ENCODE measurements at regions not wholly inside any gene's neighbourhood (a gene's known extent, or its start where the extent isn't known, plus 50 kb on each side); places are given as distances from the start of the nearest gene placed in this dataset.

DNA sequence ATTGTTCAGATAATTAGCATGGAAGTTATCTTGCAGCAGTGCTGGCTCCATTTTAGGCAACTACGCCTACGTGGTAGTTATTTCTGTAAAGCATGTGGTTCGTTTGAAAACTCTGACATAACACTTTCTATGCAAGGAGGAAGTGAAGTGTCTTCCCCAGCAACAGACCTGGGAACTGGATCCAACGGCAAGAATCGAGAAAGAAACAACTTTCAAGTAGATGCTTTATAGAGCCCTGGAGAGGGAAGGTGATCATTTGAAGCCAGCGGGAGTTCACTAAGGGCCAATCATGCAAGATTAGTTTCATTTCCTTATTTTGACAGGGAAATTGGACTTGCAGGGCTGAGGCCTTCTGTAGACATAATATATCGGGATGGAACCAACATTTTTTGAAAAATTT is 218.3 kb downstream of the ACKR3 start:
- no peaks in the 10 kb centered on the region for H3K27me3 ChIP-seq
- H3K36me3 ChIP-seq (replicated peaks; ENCODE audit: insufficient read depth, low read depth), result no peaks in the 10 kb centered on the region
- H3K4me2 ChIP-seq, result no peak overlapping the region
- TF ChIP-seq EZH2phosphoT487 (IDR thresholded peaks at IDR 0.05; ENCODE audit: low read depth, severe bottlenecking, unreplicated experiment) (no peak), EZH2 (IDR thresholded peaks at IDR 0.05; ENCODE audit: borderline replicate concordance) (no peak)
- TF ChIP-seq, protein P1, sequence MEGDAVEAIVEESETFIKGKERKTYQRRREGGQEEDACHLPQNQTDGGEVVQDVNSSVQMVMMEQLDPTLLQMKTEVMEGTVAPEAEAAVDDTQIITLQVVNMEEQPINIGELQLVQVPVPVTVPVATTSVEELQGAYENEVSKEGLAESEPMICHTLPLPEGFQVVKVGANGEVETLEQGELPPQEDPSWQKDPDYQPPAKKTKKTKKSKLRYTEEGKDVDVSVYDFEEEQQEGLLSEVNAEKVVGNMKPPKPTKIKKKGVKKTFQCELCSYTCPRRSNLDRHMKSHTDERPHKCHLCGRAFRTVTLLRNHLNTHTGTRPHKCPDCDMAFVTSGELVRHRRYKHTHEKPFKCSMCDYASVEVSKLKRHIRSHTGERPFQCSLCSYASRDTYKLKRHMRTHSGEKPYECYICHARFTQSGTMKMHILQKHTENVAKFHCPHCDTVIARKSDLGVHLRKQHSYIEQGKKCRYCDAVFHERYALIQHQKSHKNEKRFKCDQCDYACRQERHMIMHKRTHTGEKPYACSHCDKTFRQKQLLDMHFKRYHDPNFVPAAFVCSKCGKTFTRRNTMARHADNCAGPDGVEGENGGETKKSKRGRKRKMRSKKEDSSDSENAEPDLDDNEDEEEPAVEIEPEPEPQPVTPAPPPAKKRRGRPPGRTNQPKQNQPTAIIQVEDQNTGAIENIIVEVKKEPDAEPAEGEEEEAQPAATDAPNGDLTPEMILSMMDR (IDR thresholded peaks at IDR 0.05; ENCODE audit: poor library complexity), result no peak
- H2AFZ ChIP-seq, result no peak overlapping the region
- H3K79me2 ChIP-seq, result no peaks in the 10 kb centered on the region
- peaks cover 4% of the 10 kb centered on the region for H3K4me1 ChIP-seq (ENCODE audit: insufficient read depth)
- no peak for DNase-seq (ENCODE audit: low spot score)
- no peaks in the 10 kb centered on the region for H3K9me3 ChIP-seq (ENCODE audit: low read depth)
- H3K9me2 ChIP-seq (replicated peaks; ENCODE audit: insufficient read depth), result no peaks in the 10 kb centered on the region
- no peak overlapping the region for H3K27ac ChIP-seq
- H4K20me1 ChIP-seq (ENCODE audit: insufficient read depth, poor library complexity, severe bottlenecking), result no peaks in the 10 kb centered on the region
- 95% methylated on average over 7 of the region's 7 CpGs for WGBS (ENCODE audit: low lambda C conversion rate, missing lambda C conversion rate)
- H3K4me3 ChIP-seq, result no peak overlapping the region

GRCh38 chr2:236790963-236791362 is 221.3 kb downstream of the ACKR3 start:
- Histone ChIP-seq H3K79me2 (no peaks in the 10 kb centered on the region), H3K4me3 (no peak overlapping the region), H3K4me1 (ENCODE audit: insufficient read depth) (peaks cover 4% of the 10 kb centered on the region), H3K4me2 (peak overlapping the region; percentile 25), H3K36me3 (replicated peaks; ENCODE audit: insufficient read depth, low read depth) (no peaks in the 10 kb centered on the region), H3K9me3 (ENCODE audit: low read depth) (no peaks in the 10 kb centered on the region), H3K9me2 (replicated peaks; ENCODE audit: insufficient read depth) (no peaks in the 10 kb centered on the region), H3K27me3 (no peaks in the 10 kb centered on the region), H3K27ac (no peak overlapping the region), H2AFZ (no peak overlapping the region), H4K20me1 (ENCODE audit: insufficient read depth, poor library complexity, severe bottlenecking) (no peaks in the 10 kb centered on the region)
- TF ChIP-seq EZH2 (IDR thresholded peaks at IDR 0.05; ENCODE audit: borderline replicate concordance), result no peak
- no peak for TF ChIP-seq EZH2phosphoT487 (IDR thresholded peaks at IDR 0.05; ENCODE audit: low read depth, severe bottlenecking, unreplicated experiment)
- TF ChIP-seq, protein P1 (IDR thresholded peaks at IDR 0.05; ENCODE audit: poor library complexity), result no peak
- no peak for DNase-seq (ENCODE audit: low spot score)
- WGBS (ENCODE audit: low lambda C conversion rate, missing lambda C conversion rate), result 59% methylated on average over 6 of the region's 6 CpGs

- WGBS (ENCODE audit: low lambda C conversion rate, missing lambda C conversion rate), result 71% methylated on average over 36 of the region's 37 CpGs
- H3K9me2 ChIP-seq (replicated peaks; ENCODE audit: insufficient read depth), result no peaks in the 10 kb centered on the region
- no peak overlapping the region for H2AFZ ChIP-seq
- no peaks in the 10 kb centered on the region for H3K36me3 ChIP-seq (replicated peaks; ENCODE audit: insufficient read depth, low read depth)
- H3K9me3 ChIP-seq (ENCODE audit: low read depth), result no peaks in the 10 kb centered on the region
- H3K4me3 ChIP-seq, result no peak overlapping the region
- no peaks in the 10 kb centered on the region for H3K27me3 ChIP-seq
- no peak for DNase-seq (ENCODE audit: low spot score)
- H3K79me2 ChIP-seq, result no peaks in the 10 kb centered on the region
- no peak overlapping the region for H3K4me2 ChIP-seq
- TF ChIP-seq EZH2 (IDR thresholded peaks at IDR 0.05; ENCODE audit: borderline replicate concordance) (no peak), EZH2phosphoT487 (IDR thresholded peaks at IDR 0.05; ENCODE audit: low read depth, severe bottlenecking, unreplicated experiment) (no peak)
- TF ChIP-seq, protein P1 (IDR thresholded peaks at IDR 0.05; ENCODE audit: poor library complexity), result no peak
- H3K27ac ChIP-seq, result peak overlapping the region; percentile 10
- peaks cover 4% of the 10 kb centered on the region for H3K4me1 ChIP-seq (ENCODE audit: insufficient read depth)
- H4K20me1 ChIP-seq (ENCODE audit: insufficient read depth, poor library complexity, severe bottlenecking), result no peaks in the 10 kb centered on the region
Measured at GRCh38 chr2:236793023-236794011, 223.7 kb downstream of the ACKR3 start.
